ENCODE measurements at regions not wholly inside any gene's neighbourhood (a gene's known extent, or its start where the extent isn't known, plus 50 kb on each side); places are given as distances from the start of the nearest gene placed in this dataset.

GRCh38 chr12:41981013-41981412 is 163.7 kb downstream of the GXYLT1 start:
- no peak for DNase-seq

- DNase-seq, result no peak
These were observed 164.3 kb downstream of the GXYLT1 start for GRCh38 chr12:41980390-41980789.

- DNase-seq, result no peak
These were observed 165.1 kb downstream of the GXYLT1 start for GRCh38 chr12:41979574-41979973.

- peak in 1 of 3 experiments; percentile 48 for DNase-seq
These were observed 172.1 kb downstream of the GXYLT1 start for GRCh38 chr12:41972598-41972997.

GRCh38 chr12:41972196-41972595 is 172.5 kb downstream of the GXYLT1 start:
- peak in 1 of 3 experiments; percentile 97 for DNase-seq

GRCh38 chr12:41970744-41971143 is 173.9 kb downstream of the GXYLT1 start:
- no peak for DNase-seq

- no peak for DNase-seq
These were observed 176.1 kb downstream of the GXYLT1 start for GRCh38 chr12:41968599-41968998.

GRCh38 chr12:41967668-41968500 is 176.8 kb downstream of the GXYLT1 start:
- peak; percentile 80 to 93 (median 86) for DNase-seq

GRCh38 chr12:41966916-41967315 is 177.8 kb downstream of the GXYLT1 start:
- no peak for DNase-seq

- DNase-seq, result peak in 1 of 3 experiments; percentile 18
These were observed 178.7 kb downstream of the GXYLT1 start for GRCh38 chr12:41966001-41966400.

GRCh38 chr12:41963398-41963797 is 181.3 kb downstream of the GXYLT1 start:
- no peak for DNase-seq

GRCh38 chr12:41962171-41962572 is 182.5 kb downstream of the GXYLT1 start:
- DNase-seq, result no peak

GRCh38 chr12:41959271-41959670 is 185.4 kb downstream of the GXYLT1 start:
- DNase-seq, result no peak

- no peak for DNase-seq
These were observed 188.3 kb downstream of the GXYLT1 start for GRCh38 chr12:41956353-41956752.

GRCh38 chr12:41950455-41950854 is 194.2 kb downstream of the GXYLT1 start:
- peak in 1 of 3 experiments; percentile 49 for DNase-seq

- no peak for DNase-seq
These were observed 198.6 kb downstream of the GXYLT1 start for GRCh38 chr12:41946106-41946505.

GRCh38 chr12:41944216-41944615 is 200.5 kb downstream of the GXYLT1 start:
- DNase-seq, result no peak

GRCh38 chr12:41943671-41944070 is 201.0 kb downstream of the GXYLT1 start:
- no peak for DNase-seq

GRCh38 chr12:41942354-41942753 is 202.3 kb downstream of the GXYLT1 start:
- DNase-seq, result peak in 1 of 3 experiments; percentile 49

- DNase-seq, result no peak
These were observed 203.6 kb downstream of the GXYLT1 start for GRCh38 chr12:41941079-41941478.

GRCh38 chr12:41940571-41940970 is 204.1 kb downstream of the GXYLT1 start:
- DNase-seq, result peak in 1 of 3 experiments; percentile 81

GRCh38 chr12:41936333-41936732 is 208.3 kb downstream of the GXYLT1 start:
- no peak for DNase-seq

GRCh38 chr12:41935911-41936310 is 208.8 kb downstream of the GXYLT1 start:
- DNase-seq, result no peak

GRCh38 chr12:41932470-41932991 is 212.1 kb downstream of the GXYLT1 start:
- DNase-seq, result peak; percentile 95 to 99 (median 98)

All from NCI-H1417 (cell line).